Ishikawa (cell line): ENCODE measurements at regions not wholly inside any gene's neighbourhood (a gene's known extent, or its start where the extent isn't known, plus 50 kb on each side); places are given as distances from the start of the nearest gene placed in this dataset.

Experiments used
- CEBPB ChIP-seq: IDR thresholded peaks from 2 replicates; pipeline ENCODE4 v1.6.1; 2012
- EGR1 ChIP-seq: IDR thresholded peaks from 2 replicates; pipeline ENCODE4 v1.6.1; 2012
- EP300 ChIP-seq: IDR thresholded peaks from 2 replicates; pipeline ENCODE4 v1.6.1; 2012; ENCODE audit warnings: borderline replicate concordance
- MAX ChIP-seq: IDR thresholded peaks from 2 replicates; pipeline ENCODE4 v1.6.1; 2012
- RAD21 ChIP-seq: IDR thresholded peaks from 2 replicates; pipeline ENCODE4 v1.6.1; 2012; ENCODE audit warnings: low read depth
- REST ChIP-seq: IDR thresholded peaks from 2 replicates; pipeline ENCODE4 v1.6.1; 2012; ENCODE audit warnings: low read depth, mild to moderate bottlenecking
- TAF1 ChIP-seq: IDR thresholded peaks from 2 replicates; pipeline ENCODE4 v1.6.1; 2012; ENCODE audit warnings: low read depth, mild to moderate bottlenecking
- TCF12 ChIP-seq: IDR thresholded peaks from 2 replicates; pipeline ENCODE4 v1.6.1; 2012; ENCODE audit warnings: low read depth
- USF1 ChIP-seq: IDR thresholded peaks from 2 replicates; pipeline ENCODE4 v1.6.1; 2012
- YY1 ChIP-seq: IDR thresholded peaks from 2 replicates; pipeline ENCODE4 v1.6.1; 2012; ENCODE audit warnings: low read depth
- ZBTB7A ChIP-seq: IDR thresholded peaks from 2 replicates; pipeline ENCODE4 v1.6.1; 2012; ENCODE audit warnings: low read depth

- no peak for TF ChIP-seq EP300
- no peak for TF ChIP-seq EGR1
- TF ChIP-seq TCF12 = no peak
- TF ChIP-seq YY1 = no peak
- TF ChIP-seq RAD21 = no peak
- TF ChIP-seq MAX = no peak
- no peak for TF ChIP-seq CEBPB
- no peak for TF ChIP-seq ZBTB7A
- TF ChIP-seq TAF1 = no peak
- no peak for TF ChIP-seq REST
- no peak for TF ChIP-seq USF1
Observed at GRCh38 chr5:145008876-145009530, 826.1 kb downstream of the PRELID2 start.
